HEK293T (cell line): ENCODE measurements at regions not wholly inside any gene's neighbourhood (a gene's known extent, or its start where the extent isn't known, plus 50 kb on each side); places are given as distances from the start of the nearest gene placed in this dataset.

ENCODE experiments used
- CTCF ChIA-PET: fragments of 350-600 bp; formaldehyde crosslinking; extraction: SDS; loops from one replicate; lab custom pipeline; 2021; ENCODE audit warnings: antibody characterized with exemption, inconsistent platforms; lab: Yijun Ruan, JAX
- POLR2A ChIA-PET: fragments of 350-600 bp; formaldehyde crosslinking; extraction: SDS; loops from one replicate; lab custom pipeline; 2020; ENCODE audit warnings: antibody characterized with exemption, inconsistent platforms; lab: Yijun Ruan, JAX
- DNase-seq: peaks from one replicate; pipeline ENCODE4 v3.0.0; 2012; ENCODE audit warnings: mixed read lengths; ENCODE audit errors: extremely low spot score
- ARNT ChIP-seq: fragments of 450-650 bp; IDR thresholded peaks from 2 replicates; pipeline ENCODE4 v1.6.1; 2017; ENCODE audit warnings: mild to moderate bottlenecking
- BHLHE40 ChIP-seq: fragments of 450-650 bp; IDR thresholded peaks from 2 replicates; pipeline ENCODE4 v1.6.1; 2016; ENCODE audit warnings: mild to moderate bottlenecking, moderate library complexity, borderline replicate concordance
- CTBP1 ChIP-seq: fragments of 450-650 bp; IDR thresholded peaks from 2 replicates; pipeline ENCODE4 v1.6.1; 2016; ENCODE audit warnings: borderline replicate concordance
- ELF4 ChIP-seq: fragments of 450-650 bp; IDR thresholded peaks from 2 replicates; pipeline ENCODE4 v1.6.1; 2017; ENCODE audit warnings: antibody characterized with exemption
- FOXA1 ChIP-seq: fragments of 450-650 bp; IDR thresholded peaks from 2 replicates; pipeline ENCODE4 v1.6.1; 2016; ENCODE audit warnings: mild to moderate bottlenecking
- FOXK2 ChIP-seq: fragments of 450-650 bp; IDR thresholded peaks from 2 replicates; pipeline ENCODE4 v1.6.1; 2016; ENCODE audit warnings: mild to moderate bottlenecking
- FOXM1 ChIP-seq: fragments of 450-650 bp; IDR thresholded peaks from 2 replicates; pipeline ENCODE4 v1.6.1; 2017; ENCODE audit warnings: mild to moderate bottlenecking, borderline replicate concordance
- HDGF ChIP-seq: fragments of 450-650 bp; IDR thresholded peaks from 2 replicates; pipeline ENCODE4 v1.6.1; 2017; ENCODE audit warnings: antibody characterized with exemption, borderline replicate concordance
- L3MBTL2 ChIP-seq: fragments of 450-650 bp; conservative IDR thresholded peaks from 2 replicates; pipeline ENCODE4 v1.6.1; 2016; ENCODE audit warnings: mild to moderate bottlenecking
- LEF1 ChIP-seq: fragments of 450-650 bp; IDR thresholded peaks from 2 replicates; pipeline ENCODE4 v1.6.1; 2017; ENCODE audit warnings: mild to moderate bottlenecking, borderline replicate concordance
- NFRKB ChIP-seq: fragments of 450-650 bp; IDR thresholded peaks from 2 replicates; pipeline ENCODE4 v1.6.1; 2016; ENCODE audit warnings: mild to moderate bottlenecking, moderate library complexity
- PKNOX1 ChIP-seq: fragments of 450-650 bp; IDR thresholded peaks from 2 replicates; pipeline ENCODE4 v1.6.1; 2016
- SP1 ChIP-seq: fragments of 450-650 bp; IDR thresholded peaks from 2 replicates; pipeline ENCODE4 v1.6.1; 2017
- SUZ12 ChIP-seq: fragments of 450-650 bp; IDR thresholded peaks from 2 replicates; pipeline ENCODE4 v1.6.1; 2016; ENCODE audit warnings: mild to moderate bottlenecking
- TARDBP ChIP-seq: fragments of 450-650 bp; IDR thresholded peaks from 2 replicates; pipeline ENCODE4 v1.6.1; 2016
- ZNF384 ChIP-seq: fragments of 450-650 bp; IDR thresholded peaks from 2 replicates; pipeline ENCODE4 v1.6.1; 2016

- ChIA-PET CTCF (no interaction called here), POLR2A (no interaction called here)
- TF ChIP-seq NFRKB (no peak), CTBP1 (no peak), LEF1 (no peak), BHLHE40 (no peak), FOXA1 (no peak), FOXM1 (no peak), TARDBP (no peak), HDGF (no peak), FOXK2 (no peak), ARNT (no peak), ZNF384 (no peak), PKNOX1 (no peak), SUZ12 (no peak), SP1 (no peak), ELF4 (no peak), L3MBTL2 (no peak)
- no peak for DNase-seq
These were observed 271.0 kb downstream of the ALG10B start for GRCh38 chr12:38587594-38587993.

GRCh38 chr12:38588624-38589305, 272.2 kb downstream of the ALG10B start:
- ChIA-PET POLR2A (no interaction called here), CTCF (no interaction called here)

GRCh38 chr12:38589306-38589632, 272.7 kb downstream of the ALG10B start:
- ChIA-PET CTCF (no interaction called here), POLR2A (no interaction called here)
- no peak for DNase-seq
- no peak for TF ChIP-seq TARDBP
- no peak for TF ChIP-seq ELF4
- TF ChIP-seq SUZ12, result no peak
- TF ChIP-seq CTBP1, result no peak
- TF ChIP-seq FOXA1, result no peak
- no peak for TF ChIP-seq PKNOX1
- no peak for TF ChIP-seq SP1
- TF ChIP-seq LEF1, result no peak
- TF ChIP-seq HDGF, result no peak
- TF ChIP-seq FOXM1, result no peak

More at GRCh38 chr12:38588624-38589305, 272.2 kb downstream of the ALG10B start:
- DNase-seq, result no peak
- TF ChIP-seq FOXM1 (no peak), CTBP1 (no peak), PKNOX1 (no peak), NFRKB (no peak), FOXK2 (no peak), LEF1 (no peak), ARNT (no peak), FOXA1 (no peak)

GRCh38 chr12:38601949-38602348, 285.4 kb downstream of the ALG10B start:
- CTCF ChIA-PET, result no interaction called here
- no peak for DNase-seq
- TF ChIP-seq TARDBP (no peak), PKNOX1 (0 out of 2 replicates have a peak, but pooled peaks have one; percentile 9)
- POLR2A ChIA-PET, result no interaction called here
